Common myeloid progenitor, CD34-positive (primary cell): ENCODE measurements at regions not wholly inside any gene's neighbourhood (a gene's known extent, or its start where the extent isn't known, plus 50 kb on each side); places are given as distances from the start of the nearest gene placed in this dataset.
A peak's percentile ranks its signal among the peaks of the same experiment; 100 is the strongest.

Experiments
- CTCF ChIA-PET: fragments of 350-600 bp; sonication (Branson Sonifier 250); formaldehyde crosslinking; loops from one replicate; lab custom pipeline; 2021; ENCODE audit warnings: antibody characterized with exemption; lab: Charles Lee
- POLR2A ChIA-PET: fragments of 350-600 bp; sonication (Branson Sonifier 250); formaldehyde crosslinking; loops from one replicate; lab custom pipeline; 2021; ENCODE audit warnings: antibody characterized with exemption; lab: Charles Lee
- DNase-seq, 3 donors: peaks; one replicate each; pipeline versions ENCODE4 v3.0.0 to v3.0.0-alpha.2; 2013
- H3K27ac ChIP-seq, 2 experiments: 1 replicate in 1 of 2; 2 replicates in 1 of 2; pipeline ENCODE4 v1.7.0; 2013; ENCODE audit warnings: inconsistent platforms in 2 of 2, low read length in 2 of 2, mild to moderate bottlenecking in 2 of 2, low read depth in 1 of 2, moderate library complexity in 1 of 2; ENCODE audit not compliant: severe bottlenecking in 2 of 2, insufficient read depth in 1 of 2, poor library complexity in 1 of 2
- H3K27me3 ChIP-seq, 5 experiments: replicated peaks in 2 of 5; 1 replicate in 3 of 5; 2 replicates in 2 of 5; pipeline versions ENCODE4 v1.6.1 to v1.7.0; 2013; ENCODE audit warnings: low read length in 4 of 5, mild to moderate bottlenecking in 2 of 5, moderate library complexity in 2 of 5, inconsistent platforms in 1 of 5; ENCODE audit not compliant: insufficient read depth in 5 of 5, control insufficient read depth in 4 of 5
- H3K36me3 ChIP-seq, 4 experiments: 1 replicate in 2 of 4; 2 replicates in 2 of 4; pipeline versions ENCODE4 v1.6.1 to v1.7.0; 2013; ENCODE audit warnings: low read length in 3 of 4, control low read depth in 1 of 4, mild to moderate bottlenecking in 1 of 4; ENCODE audit not compliant: control insufficient read depth in 4 of 4, insufficient read depth in 4 of 4
- H3K4me1 ChIP-seq, 4 experiments: 1 replicate in 3 of 4; 2 replicates in 1 of 4; pipeline versions ENCODE4 v1.6.1 to v1.7.1; 2013; ENCODE audit warnings: low read length in 3 of 4, mild to moderate bottlenecking in 3 of 4, control low read depth in 1 of 4, inconsistent platforms in 1 of 4, moderate library complexity in 1 of 4; ENCODE audit not compliant: control insufficient read depth in 4 of 4, insufficient read depth in 4 of 4; ENCODE audit errors: control extremely low read depth in 1 of 4
- H3K4me3 ChIP-seq, 7 experiments: 1 replicate in 4 of 7; 2 replicates in 3 of 7; pipeline versions ENCODE4 v1.5.1 to v1.7.0; 2013; ENCODE audit warnings: mild to moderate bottlenecking in 7 of 7, low read length in 6 of 7, moderate library complexity in 6 of 7, inconsistent platforms in 2 of 7, low read depth in 2 of 7, control low read depth in 1 of 7; ENCODE audit not compliant: insufficient read depth in 4 of 7, control insufficient read depth in 1 of 7; ENCODE audit errors: extremely low read depth in 1 of 7
- H3K9me3 ChIP-seq, 5 experiments: 1 replicate in 4 of 5; 2 replicates in 1 of 5; pipeline versions ENCODE4 v1.6.1 to v1.7.1; 2013; ENCODE audit warnings: low read length in 4 of 5, mild to moderate bottlenecking in 2 of 5, inconsistent platforms in 1 of 5, low read depth in 1 of 5, moderate library complexity in 1 of 5; ENCODE audit not compliant: control insufficient read depth in 4 of 5, insufficient read depth in 2 of 5; ENCODE audit errors: control extremely low read depth in 1 of 5
- WGBS: methylation state at CpG from one replicate; pipeline ENCODE4 v1.1.5; 2013; ENCODE audit not compliant: insufficient coverage; 5-methylcytosine and 5-hydroxymethylcytosine counted together

DNA sequence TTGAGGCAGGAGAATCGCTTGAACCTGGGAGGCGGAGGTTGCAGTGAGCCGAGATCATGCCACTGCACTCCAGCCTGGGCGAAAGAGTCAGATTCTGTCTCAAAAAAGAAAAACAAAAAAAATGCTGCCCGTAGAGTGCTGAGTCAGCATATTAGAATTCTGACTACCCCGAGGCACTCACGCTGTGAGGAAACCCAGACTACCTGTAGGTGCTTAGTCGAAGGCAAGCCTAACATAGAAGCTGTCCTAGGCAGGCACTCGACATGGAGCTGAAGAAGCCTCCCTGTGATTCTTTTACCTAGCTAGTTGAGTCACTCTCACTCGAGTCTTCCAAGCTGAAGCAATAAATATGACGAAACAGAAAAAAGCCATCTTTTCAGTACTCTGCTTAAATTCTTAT, 1323.2 kb upstream of the DDX18 start:
- H3K4me1 ChIP-seq, result no peaks in the 10 kb centered on the region

GRCh38 chr2:116499389-116499788, 1315.1 kb upstream of the DDX18 start:
- DNase-seq, result no peak
- Histone ChIP-seq H3K9me3 (no peaks in the 10 kb centered on the region), H3K27ac (no peak overlapping the region), H3K4me3 (no peak overlapping the region), H3K36me3 (no peaks in the 10 kb centered on the region), H3K27me3 (no peaks in the 10 kb centered on the region), H3K4me1 (no peaks in the 10 kb centered on the region)
- ChIA-PET CTCF (no interaction called here), POLR2A (no interaction called here)
- 56% methylated on average over 5 of the region's 5 CpGs for WGBS

More for the DNA sequence above, 1323.2 kb upstream of the DDX18 start:
- no peak overlapping the region for H3K4me3 ChIP-seq
- H3K27me3 ChIP-seq, result no peaks in the 10 kb centered on the region
- ChIA-PET CTCF (no interaction called here), POLR2A (no interaction called here)
- peaks cover 0 to 3% (median 0%) of the 10 kb centered on the region in 5 experiments for H3K9me3 ChIP-seq
- no peak overlapping the region for H3K27ac ChIP-seq
- no peak for DNase-seq
- WGBS, result 89% methylated on average over 9 of the region's 11 CpGs
- H3K36me3 ChIP-seq, result no peaks in the 10 kb centered on the region

GRCh38 chr2:116510117-116510671, 1304.3 kb upstream of the DDX18 start:
- WGBS, result 87% methylated on average over 2 of the region's 3 CpGs
- DNase-seq, result peak in 2 of 3 donors; percentile 2 to 3
- Histone ChIP-seq H3K27me3 (no peaks in the 10 kb centered on the region), H3K4me1 (no peaks in the 10 kb centered on the region), H3K9me3 (no peaks in the 10 kb centered on the region), H3K4me3 (no peak overlapping the region), H3K27ac (no peak overlapping the region), H3K36me3 (no peaks in the 10 kb centered on the region)
- CTCF ChIA-PET, result no interaction called here
- POLR2A ChIA-PET, result no interaction called here

DNA sequence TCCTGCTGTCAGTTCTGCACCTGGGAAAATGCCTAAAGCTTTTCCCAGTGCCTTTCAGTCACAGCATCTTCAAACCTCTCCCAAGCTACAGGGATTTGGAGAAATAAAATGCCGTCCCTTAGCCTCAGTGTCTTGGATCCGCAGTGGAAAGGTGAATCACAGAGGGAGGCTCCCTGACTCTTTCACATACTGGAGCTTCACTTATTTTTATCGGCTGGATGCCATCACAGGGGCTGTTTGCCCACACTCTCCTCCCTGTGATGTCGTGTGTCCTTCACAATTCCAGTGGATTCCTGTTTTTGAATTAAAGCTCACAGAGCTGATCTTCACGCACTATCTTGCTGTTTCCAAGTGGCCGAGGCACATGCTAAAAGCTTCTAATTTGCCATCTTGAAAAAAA, 1303.1 kb upstream of the DDX18 start:
- Histone ChIP-seq H3K4me3 (no peak overlapping the region), H3K36me3 (no peaks in the 10 kb centered on the region), H3K9me3 (no peaks in the 10 kb centered on the region), H3K27ac (no peak overlapping the region), H3K4me1 (no peaks in the 10 kb centered on the region), H3K27me3 (no peaks in the 10 kb centered on the region)
- ChIA-PET POLR2A (no interaction called here), CTCF (interaction anchor here (1.3 kb wide), 1 partner anchor 12 kb away, joined by 3 read pairs; no protein-coding TSS in a partner anchor)
- WGBS, result 80% methylated on average over 6 of the region's 6 CpGs
- no peak for DNase-seq

GRCh38 chr2:116513991-116514390, 1300.5 kb upstream of the DDX18 start:
- Histone ChIP-seq H3K4me1 (no peaks in the 10 kb centered on the region), H3K4me3 (no peak overlapping the region), H3K9me3 (no peaks in the 10 kb centered on the region), H3K36me3 (no peaks in the 10 kb centered on the region), H3K27me3 (no peaks in the 10 kb centered on the region), H3K27ac (no peak overlapping the region)
- ChIA-PET POLR2A (no interaction called here), CTCF (interaction anchor here (0.9 kb wide), 1 partner anchor 14 kb away, joined by 3 read pairs; no protein-coding TSS in a partner anchor)
- 100% methylated on average over 1 of the region's 3 CpGs for WGBS
- no peak for DNase-seq

- POLR2A ChIA-PET, result no interaction called here
- no peaks in the 10 kb centered on the region for H3K4me1 ChIP-seq
- no CpG with 5 or more reads among the region's 1 CpG for WGBS
- no peak overlapping the region for H3K27ac ChIP-seq
- CTCF ChIA-PET, result interaction anchor here (1.0 kb wide), 1 partner anchor 258 kb away, joined by 3 read pairs; no protein-coding TSS in a partner anchor
- DNase-seq, result no peak
- H3K27me3 ChIP-seq, result no peaks in the 10 kb centered on the region
- H3K4me3 ChIP-seq, result no peak overlapping the region
- H3K9me3 ChIP-seq, result no peaks in the 10 kb centered on the region
- H3K36me3 ChIP-seq, result no peaks in the 10 kb centered on the region
Observed at GRCh38 chr2:116517936-116518335, 1296.6 kb upstream of the DDX18 start.

- CTCF ChIA-PET, result no interaction called here
- no peaks in the 10 kb centered on the region for H3K36me3 ChIP-seq
- no peak overlapping the region for H3K4me3 ChIP-seq
- H3K4me1 ChIP-seq, result no peaks in the 10 kb centered on the region
- 88% methylated on average over 5 of the region's 5 CpGs for WGBS
- H3K27ac ChIP-seq, result no peak overlapping the region
- H3K9me3 ChIP-seq, result peaks cover 0 to 4% (median 0%) of the 10 kb centered on the region in 5 experiments
- DNase-seq, result no peak
- POLR2A ChIA-PET, result no interaction called here
- H3K27me3 ChIP-seq, result no peaks in the 10 kb centered on the region
Observed at GRCh38 chr2:116537811-116538210, 1276.7 kb upstream of the DDX18 start.
